GM12891 (cell line): ENCODE measurements at regions not wholly inside any gene's neighbourhood (a gene's known extent, or its start where the extent isn't known, plus 50 kb on each side); places are given as distances from the start of the nearest gene placed in this dataset.

Experiments used
- POLR2A ChIP-seq: IDR thresholded peaks from 2 replicates; pipeline ENCODE4 v1.6.1; 2011; ENCODE audit warnings: low read depth, low read length, control low read depth
- POLR2AphosphoS5 ChIP-seq: IDR thresholded peaks from 2 replicates; pipeline ENCODE4 v1.6.1; 2011; ENCODE audit warnings: low read depth, low read length, control low read depth
- POU2F2 ChIP-seq: IDR thresholded peaks from 2 replicates; pipeline ENCODE4 v1.6.1; 2011; ENCODE audit warnings: low read depth, mild to moderate bottlenecking, control low read depth, low read length, moderate library complexity
- SPI1 ChIP-seq: IDR thresholded peaks from 2 replicates; pipeline ENCODE4 v1.6.1; 2011; ENCODE audit warnings: low read depth, low read length, control low read depth
- TAF1 ChIP-seq: IDR thresholded peaks from 2 replicates; pipeline ENCODE4 v1.6.1; 2011; ENCODE audit warnings: low read depth, low read length, control low read depth

DNA sequence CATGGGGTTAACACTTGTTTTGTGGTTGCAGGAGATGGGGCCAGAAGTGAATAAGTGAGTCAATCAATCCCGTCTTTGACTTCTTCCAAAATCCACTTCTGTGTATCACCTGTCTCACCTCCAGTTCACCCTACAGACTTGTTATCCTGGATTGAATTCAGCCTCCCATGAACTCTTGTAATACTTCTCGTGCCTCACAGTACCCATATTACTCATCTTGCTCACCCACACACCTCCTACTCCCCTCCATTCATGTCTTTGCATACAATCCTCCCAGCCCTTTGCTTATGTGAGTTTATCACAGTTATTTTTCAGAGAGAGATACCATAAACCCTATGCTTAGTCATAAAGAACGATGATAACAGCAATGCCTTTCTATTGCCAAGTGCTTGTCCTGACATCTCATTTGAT is 52.9 kb upstream of the PAPPA start:
- TF ChIP-seq POLR2AphosphoS5: no peak
- no peak for TF ChIP-seq TAF1
- TF ChIP-seq POLR2A: no peak
- TF ChIP-seq SPI1: no peak
- no peak for TF ChIP-seq POU2F2
